HG03039 (cell line): ENCODE measurements at regions not wholly inside any gene's neighbourhood (a gene's known extent, or its start where the extent isn't known, plus 50 kb on each side); places are given as distances from the start of the nearest gene placed in this dataset.

Experiments
- ATAC-seq: cut with Tn5 transposase; IDR thresholded peaks from one replicate; pipeline ENCODE4 v1.9.1; 2021; ENCODE audit warnings: mild to moderate bottlenecking, moderate library complexity; ENCODE audit not compliant: unreplicated experiment

DNA sequence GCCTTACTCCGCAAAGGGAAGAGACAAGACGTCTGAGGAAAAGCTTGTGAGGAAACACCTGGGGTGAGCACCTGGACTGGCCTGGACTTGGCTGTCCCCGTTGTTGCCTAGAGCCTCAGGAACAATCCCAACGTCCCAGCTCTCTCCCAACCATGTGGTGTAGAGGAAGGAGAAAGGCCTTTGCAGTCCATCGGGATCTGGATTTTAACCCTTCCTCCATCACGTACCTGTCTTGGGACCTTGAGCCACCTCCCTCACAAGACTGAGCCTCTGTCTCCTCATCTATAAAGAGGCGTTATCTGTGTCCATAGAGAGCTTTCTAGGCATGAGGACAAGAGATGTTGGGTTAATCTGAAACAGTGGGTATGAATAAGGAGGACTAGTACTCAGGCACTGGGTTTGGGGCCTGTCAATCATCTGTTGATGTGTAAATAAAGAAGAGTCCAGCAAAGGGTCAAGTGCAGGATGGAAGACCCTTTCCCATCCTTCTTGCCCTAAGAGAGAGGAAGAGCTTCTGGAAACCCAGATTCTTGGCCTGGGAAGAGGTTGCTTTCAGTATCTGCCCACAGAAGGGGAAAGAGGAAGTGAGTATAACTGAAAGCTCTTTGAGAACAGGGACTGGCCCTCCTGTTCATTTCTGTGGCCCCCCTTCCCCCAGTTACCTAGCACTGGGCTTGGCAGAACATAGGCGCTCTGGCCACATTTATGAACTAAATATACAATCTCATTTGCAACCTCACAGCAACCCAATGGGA is 137.1 kb downstream of the PJA1 start:
- ATAC-seq = peak; percentile 85

DNA sequence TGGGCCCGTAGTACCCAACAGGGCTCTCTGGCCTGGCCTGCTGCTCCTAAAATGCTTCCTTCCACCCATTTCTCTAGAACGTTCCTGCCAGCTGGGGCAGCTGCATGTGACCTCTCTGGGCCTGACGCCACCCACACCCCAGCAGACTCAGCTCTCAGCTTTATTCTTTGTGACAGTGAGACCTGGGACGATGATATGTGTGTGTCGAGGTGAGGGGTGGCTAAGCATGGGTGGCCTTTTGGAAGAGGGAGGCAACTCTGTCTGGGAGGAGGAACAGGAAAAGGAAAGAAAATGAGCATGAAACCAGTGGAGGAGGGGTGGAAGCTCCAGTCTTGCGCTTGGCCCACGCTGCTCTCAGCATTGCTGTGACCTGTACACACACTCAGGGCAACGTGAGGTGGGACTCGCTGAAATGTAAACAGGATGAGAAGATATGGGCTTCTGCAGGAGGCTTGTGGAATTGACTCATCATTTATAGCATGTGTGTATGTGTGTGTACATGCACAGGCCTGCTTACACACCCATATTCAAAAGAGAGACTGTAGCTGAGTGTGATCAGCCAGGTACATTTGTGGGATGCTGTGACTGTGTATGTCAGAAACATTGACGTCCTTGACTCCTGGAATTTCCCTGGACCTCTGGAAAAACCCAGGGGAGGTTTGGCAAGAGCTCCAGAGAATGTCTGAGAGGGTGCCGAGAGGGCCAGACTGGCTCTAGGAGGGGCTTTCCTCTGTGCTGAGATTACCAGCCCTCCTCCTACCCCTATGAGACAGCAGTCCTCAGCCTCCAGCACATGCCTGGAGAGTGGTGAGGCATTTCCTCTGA is 137.9 kb downstream of the PJA1 start:
- peak; percentile 43 for ATAC-seq

DNA sequence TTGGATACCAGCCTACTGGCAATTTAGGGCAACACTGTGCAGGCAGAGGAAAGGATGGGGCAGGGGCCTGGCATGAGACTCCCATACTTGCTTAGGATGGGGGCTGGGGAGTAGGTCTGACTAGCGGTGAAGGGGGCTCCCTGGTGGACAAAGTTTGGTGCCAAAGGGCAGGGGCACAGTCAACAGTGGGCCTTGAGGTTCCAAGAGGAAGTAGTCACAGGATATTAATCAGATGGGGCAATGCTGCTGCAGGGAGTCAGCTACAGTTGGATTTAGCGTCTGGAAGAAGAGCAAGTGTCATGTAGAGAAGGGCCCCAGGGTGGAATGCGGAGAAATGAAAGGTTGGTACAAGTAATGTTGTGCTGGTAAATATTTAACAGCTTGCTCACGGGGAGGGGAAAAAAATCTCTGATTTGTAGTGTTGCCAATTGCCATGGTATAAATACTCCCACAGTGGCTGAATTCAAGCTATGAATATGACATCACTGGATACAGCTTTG is 139.4 kb downstream of the PJA1 start:
- no peak for ATAC-seq

DNA sequence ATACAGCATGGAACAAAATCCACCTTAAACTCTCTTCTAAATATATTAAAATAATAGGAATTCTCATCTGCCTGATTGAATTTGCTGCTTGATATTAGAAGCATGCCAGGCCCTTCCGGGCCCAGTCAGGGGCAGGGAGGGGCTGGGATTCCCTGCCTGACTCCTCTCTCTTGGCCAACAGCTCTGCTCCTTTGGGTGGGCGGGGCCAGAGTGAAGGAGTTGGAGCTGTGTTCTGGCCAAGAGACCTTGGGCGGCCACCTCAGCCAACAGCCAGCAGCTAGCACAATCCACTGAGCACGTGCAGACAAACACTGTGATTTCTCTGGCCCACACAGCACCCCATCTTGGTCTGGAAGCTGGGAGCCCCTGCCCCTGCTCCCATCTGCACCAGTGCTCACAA is 140.3 kb downstream of the PJA1 start:
- no peak for ATAC-seq

- no peak for ATAC-seq
These were observed 141.0 kb downstream of the PJA1 start for GRCh38 chrX:69024161-69024736.

DNA sequence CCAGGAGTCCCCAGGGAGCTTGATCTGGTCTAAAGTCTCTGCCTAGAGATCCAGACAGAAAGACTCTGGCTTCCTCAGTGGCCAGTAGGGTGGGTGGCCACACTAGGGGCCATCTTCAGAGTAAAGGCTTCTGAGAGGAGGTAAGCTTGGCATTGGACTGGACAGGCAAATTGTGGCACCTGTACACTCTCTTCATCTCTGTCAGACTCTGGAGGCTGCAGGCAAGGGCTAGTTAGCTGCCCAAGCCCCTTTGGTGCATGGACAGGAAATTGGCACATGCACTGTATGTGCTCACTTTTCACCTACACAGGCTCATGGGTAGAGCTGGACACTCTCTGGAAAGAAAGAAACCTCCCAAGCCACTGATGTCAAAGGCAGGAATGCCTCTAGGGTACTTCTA is 142.8 kb downstream of the PJA1 start:
- ATAC-seq = no peak

- ATAC-seq = no peak
These were observed 143.9 kb downstream of the PJA1 start for GRCh38 chrX:69021141-69021960.

DNA sequence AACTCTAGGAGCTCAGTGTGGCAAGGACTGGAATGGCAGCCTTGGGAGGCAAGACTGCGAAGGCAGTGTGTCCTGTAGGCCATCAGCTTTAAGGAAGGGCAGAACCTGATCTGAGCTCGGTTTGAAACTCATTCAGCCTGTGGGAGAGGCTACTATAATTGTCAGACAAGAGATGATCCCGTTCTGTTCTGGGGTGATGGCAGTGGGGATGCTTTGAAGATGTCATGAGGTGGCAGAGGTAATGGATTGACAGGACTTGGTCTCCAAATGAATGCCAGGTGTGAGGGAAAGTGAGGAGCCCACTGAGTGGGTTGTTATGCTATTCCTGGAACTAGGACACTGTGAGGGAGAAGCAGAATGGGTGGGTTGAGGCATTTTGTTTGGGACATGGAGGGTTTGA is 144.9 kb downstream of the PJA1 start:
- no peak for ATAC-seq

GRCh38 chrX:69019073-69019890 is 146.0 kb downstream of the PJA1 start:
- no peak for ATAC-seq

DNA sequence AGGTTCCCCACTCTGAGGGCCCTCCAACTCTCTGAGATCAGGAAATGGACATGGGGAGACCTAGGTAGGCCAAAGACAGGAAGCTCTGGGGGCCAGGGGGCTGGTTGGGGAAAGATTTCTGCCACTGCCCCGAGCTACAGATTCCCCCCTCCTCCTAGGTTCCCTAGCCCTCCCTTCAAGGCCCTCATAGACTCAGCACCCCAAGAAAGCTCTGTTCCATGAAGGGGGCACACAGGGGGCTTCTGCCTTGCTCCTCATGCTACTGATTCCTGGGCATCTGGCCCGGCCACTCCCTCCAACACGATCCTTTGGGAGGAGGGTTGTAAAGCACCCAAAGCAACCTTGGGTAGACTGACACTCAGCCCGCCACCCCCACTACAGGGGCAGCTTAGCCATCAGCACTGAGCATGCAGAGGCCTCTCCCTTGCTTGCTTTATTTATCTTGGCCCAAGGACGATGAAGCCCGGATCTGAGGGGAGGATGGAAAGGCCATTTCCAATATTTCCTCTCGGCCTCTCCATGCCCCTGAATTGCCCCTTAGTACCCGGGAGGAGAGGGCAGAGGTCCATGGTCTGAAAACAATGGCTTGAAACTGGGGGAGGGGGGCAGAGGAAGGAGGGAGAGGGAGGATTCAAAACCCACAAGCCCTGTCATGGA is 146.7 kb downstream of the PJA1 start:
- ATAC-seq = no peak

DNA sequence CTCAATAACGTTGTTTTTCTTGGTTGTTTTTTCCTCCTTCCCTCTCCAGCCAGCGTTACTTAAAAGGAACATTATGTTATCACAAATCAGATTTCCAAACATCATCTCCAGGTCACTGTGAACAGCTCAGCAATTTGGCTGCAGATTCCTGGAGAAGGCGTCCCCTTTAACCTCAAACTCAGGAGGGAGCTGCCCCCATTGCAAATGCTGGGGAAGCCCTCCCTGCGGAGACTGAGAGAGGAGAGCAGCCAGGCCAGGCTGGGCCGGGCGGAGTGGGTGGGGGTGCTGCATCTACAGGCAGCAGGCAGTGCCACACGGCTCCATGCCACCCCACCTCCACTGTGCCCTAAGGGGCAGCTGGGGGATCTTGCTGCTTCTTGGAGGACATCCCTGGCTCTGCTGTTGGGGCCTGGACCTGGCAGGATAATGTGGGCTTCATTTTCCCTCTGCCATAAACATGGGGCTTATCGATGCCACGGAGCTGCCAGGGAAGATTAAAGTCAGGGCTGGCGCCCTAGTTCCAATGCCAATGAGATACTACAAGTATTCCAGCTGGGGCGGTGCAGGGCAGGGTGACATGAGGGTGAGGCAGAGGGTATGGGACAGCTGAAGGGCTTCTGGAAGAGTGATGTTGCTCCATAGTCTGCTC is 148.8 kb downstream of the PJA1 start:
- ATAC-seq = no peak

- ATAC-seq = no peak
These were observed 149.5 kb downstream of the PJA1 start for GRCh38 chrX:69015564-69016292.

DNA sequence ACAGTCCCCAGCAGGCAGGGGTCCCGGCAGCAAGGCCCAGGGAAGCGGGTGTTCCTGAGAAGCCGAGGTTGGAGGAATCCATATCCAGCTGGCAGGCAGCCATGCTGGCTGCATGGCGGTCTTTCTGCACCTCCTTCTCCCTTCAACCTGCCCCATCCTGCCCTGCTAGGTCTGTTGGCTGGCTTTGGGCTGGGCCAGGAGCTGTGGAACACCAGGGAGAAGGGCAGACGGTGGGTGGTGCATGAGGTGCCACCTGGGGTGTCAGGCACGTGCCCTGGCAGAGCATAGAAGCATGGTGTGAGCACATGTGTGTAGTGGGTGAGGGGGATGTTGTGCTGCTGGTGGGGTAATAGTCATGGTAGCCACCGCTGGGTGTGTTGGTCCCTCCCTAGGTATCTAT is 150.1 kb downstream of the PJA1 start:
- no peak for ATAC-seq

DNA sequence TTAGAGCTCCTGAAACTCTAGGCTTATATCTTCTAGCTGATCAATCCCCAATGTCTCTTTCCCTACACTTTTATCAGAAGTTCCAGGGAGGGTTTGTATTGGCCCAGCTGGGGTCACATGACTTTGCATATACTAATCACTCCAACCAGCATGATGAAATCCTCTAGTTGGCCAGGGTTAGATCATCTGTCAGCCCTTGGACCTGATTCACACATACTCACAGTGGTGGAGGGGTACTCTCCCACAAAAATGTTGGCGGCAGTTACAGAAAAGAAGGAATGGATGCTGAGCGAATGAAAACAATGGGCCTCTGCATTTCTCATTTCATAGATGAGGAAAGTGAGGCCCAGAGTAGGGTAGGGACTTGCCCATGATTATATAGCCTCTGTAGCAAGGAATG is 151.1 kb downstream of the PJA1 start:
- ATAC-seq = no peak

GRCh38 chrX:69010339-69010738 is 154.9 kb downstream of the PJA1 start:
- no peak for ATAC-seq

- ATAC-seq = no peak
These were observed 164.4 kb downstream of the PJA1 start for GRCh38 chrX:69000877-69001276.

- ATAC-seq = no peak
These were observed 165.3 kb downstream of the PJA1 start for GRCh38 chrX:68999931-69000330.

DNA sequence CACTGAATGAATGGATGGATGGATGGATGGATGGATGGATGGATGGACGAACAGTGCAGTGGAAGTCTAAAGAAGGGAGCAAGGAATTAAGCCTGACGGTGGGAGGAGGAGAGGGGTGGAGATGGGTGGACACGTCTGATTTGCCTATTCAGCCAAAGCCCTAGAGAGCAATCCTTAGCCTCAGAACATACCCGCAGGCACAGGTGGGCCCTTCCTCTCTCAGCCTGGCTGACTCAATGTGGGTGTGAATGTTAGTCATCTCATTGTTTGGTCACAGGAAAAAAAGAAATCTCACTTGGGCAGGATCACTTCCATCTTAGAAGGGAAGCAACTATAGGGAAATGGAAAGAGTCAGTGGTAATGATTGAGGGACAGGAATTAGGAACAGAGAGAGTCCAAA is 165.9 kb downstream of the PJA1 start:
- no peak for ATAC-seq
